OCI-LY1 (cell line): ENCODE measurements at regions not wholly inside any gene's neighbourhood (a gene's known extent, or its start where the extent isn't known, plus 50 kb on each side); places are given as distances from the start of the nearest gene placed in this dataset.

Experiments
- H2AFZ ChIP-seq: fragments of 200-600 bp; sonication (generic), shearing (Covaris generic); 2 replicates; pipeline ENCODE4 v1.6.0; 2014; ENCODE audit warnings: antibody characterized with exemption, mild to moderate bottlenecking, low read length
- H3F3A ChIP-seq: fragments of 200-600 bp; sonication (generic), shearing (Covaris generic); 2 replicates; pipeline ENCODE4 v1.6.0; 2014; ENCODE audit warnings: mild to moderate bottlenecking, antibody characterized with exemption, low read length, moderate library complexity; ENCODE audit not compliant: insufficient read depth
- H3K27ac ChIP-seq: fragments of 200-600 bp; sonication (generic); 2 replicates; pipeline ENCODE4 v1.5.1; 2014; ENCODE audit warnings: low read length, mixed run types, mild to moderate bottlenecking, low read depth; ENCODE audit not compliant: poor library complexity, severe bottlenecking
- H3K27me3 ChIP-seq: fragments of 200-600 bp; sonication (generic); 2 replicates; pipeline ENCODE4 v1.6.0; 2014; ENCODE audit warnings: antibody characterized with exemption, mild to moderate bottlenecking, low read length, moderate library complexity; ENCODE audit not compliant: insufficient read depth
- H3K36me3 ChIP-seq: fragments of 200-600 bp; sonication (generic); 2 replicates; pipeline ENCODE4 v1.6.1; 2014; ENCODE audit warnings: mild to moderate bottlenecking, antibody characterized with exemption, low read length, moderate library complexity, mixed read lengths; ENCODE audit not compliant: insufficient read depth
- H3K4me1 ChIP-seq: fragments of 200-600 bp; sonication (generic); 2 replicates; pipeline ENCODE4 v1.5.1; 2014; ENCODE audit warnings: mild to moderate bottlenecking, low read length, moderate library complexity; ENCODE audit not compliant: insufficient read depth, severe bottlenecking
- H3K4me2 ChIP-seq: fragments of 200-600 bp; sonication (generic), shearing (Covaris generic); 2 replicates; pipeline ENCODE4 v1.6.1; 2014; ENCODE audit warnings: low read length
- H3K4me3 ChIP-seq: fragments of 200-600 bp; sonication (generic); 2 replicates; pipeline ENCODE4 v1.5.1; 2014; ENCODE audit warnings: low read length, low read depth, mild to moderate bottlenecking, mixed read lengths; ENCODE audit not compliant: poor library complexity, severe bottlenecking
- H3K79me2 ChIP-seq: fragments of 200-600 bp; shearing (Covaris generic); 2 replicates; pipeline ENCODE4 v1.6.1; 2016; ENCODE audit warnings: mixed run types, low read length, mixed read lengths; ENCODE audit not compliant: insufficient read depth
- H3K9ac ChIP-seq: fragments of 200-600 bp; sonication (generic), shearing (Covaris generic); 2 replicates; pipeline ENCODE4 v1.6.1; 2014; ENCODE audit warnings: mild to moderate bottlenecking, low read length, mixed read lengths
- H3K9me2 ChIP-seq: fragments of 200-600 bp; sonication (generic), shearing (Covaris generic); 2 replicates; pipeline ENCODE4 v1.6.1; 2014; ENCODE audit warnings: low read depth, mild to moderate bottlenecking, low read length, mixed read lengths
- H3K9me3 ChIP-seq: fragments of 200-600 bp; shearing (Covaris generic); 2 replicates; pipeline ENCODE4 v1.6.1; 2014; ENCODE audit warnings: low read length, mixed read lengths
- H4K20me1 ChIP-seq: fragments of 200-600 bp; sonication (generic), shearing (Covaris generic); 2 replicates; pipeline ENCODE4 v1.6.0; 2016; ENCODE audit warnings: mild to moderate bottlenecking, low read length; ENCODE audit not compliant: insufficient read depth
- CTCF ChIP-seq: fragments of 200-600 bp; sonication (generic), shearing (Covaris generic); IDR thresholded peaks from 2 replicates; pipeline ENCODE4 v1.5.1; 2017; ENCODE audit warnings: mild to moderate bottlenecking, antibody characterized with exemption, low read length, moderate library complexity, mixed read lengths
- EZH2 ChIP-seq: fragments of 200-600 bp; sonication (generic), shearing (Covaris generic); IDR thresholded peaks from 2 replicates; pipeline ENCODE4 v1.8.0; 2017; ENCODE audit warnings: borderline replicate concordance, mixed run types, mild to moderate bottlenecking, antibody characterized with exemption, low read length, moderate library complexity, mixed read lengths

GRCh38 chr15:31469786-31470525 is 143.3 kb downstream of the KLF13 start:
- no peaks in the 10 kb centered on the region for H3K36me3 ChIP-seq
- no peak overlapping the region for H2AFZ ChIP-seq
- no peak overlapping the region for H3K4me2 ChIP-seq
- H4K20me1 ChIP-seq = no peaks in the 10 kb centered on the region
- H3K4me3 ChIP-seq = no peak overlapping the region
- no peak overlapping the region for H3K9ac ChIP-seq
- H3K9me2 ChIP-seq = no peaks in the 10 kb centered on the region
- H3K79me2 ChIP-seq = no peaks in the 10 kb centered on the region
- peaks cover 59% of the 10 kb centered on the region for H3K4me1 ChIP-seq
- H3K27me3 ChIP-seq = no peaks in the 10 kb centered on the region
- H3F3A ChIP-seq = no peaks in the 10 kb centered on the region
- TF ChIP-seq EZH2 (no peak), CTCF (no peak)
- H3K9me3 ChIP-seq = no peaks in the 10 kb centered on the region
- H3K27ac ChIP-seq = peak overlapping the region; percentile 11

DNA sequence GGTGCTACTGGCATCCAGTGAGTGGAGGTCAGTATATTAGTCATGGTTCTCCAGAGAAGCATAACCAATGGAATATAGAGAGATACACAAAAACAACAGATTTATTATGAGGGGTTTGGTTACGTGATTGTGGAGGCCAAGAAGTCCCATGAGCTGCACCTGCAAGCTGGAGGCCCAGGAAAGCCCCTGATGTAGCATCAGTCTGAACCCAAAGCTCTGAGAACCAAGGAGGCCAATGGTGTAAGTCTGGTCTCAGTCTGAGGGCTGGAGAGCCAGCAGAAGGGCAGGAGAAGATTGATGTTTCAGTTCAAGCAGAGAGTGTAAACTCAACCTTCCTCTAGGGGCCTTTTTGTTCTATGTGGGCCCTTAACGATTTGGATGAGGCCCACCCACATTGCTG is 144.1 kb downstream of the KLF13 start:
- TF ChIP-seq EZH2 (no peak), CTCF (no peak)
- Histone ChIP-seq H3K27ac (peak overlapping the region; percentile 40), H3K36me3 (no peaks in the 10 kb centered on the region), H3K27me3 (no peaks in the 10 kb centered on the region), H3K9me3 (no peaks in the 10 kb centered on the region), H2AFZ (no peak overlapping the region), H3K4me1 (peaks cover 60% of the 10 kb centered on the region), H3F3A (no peaks in the 10 kb centered on the region), H3K79me2 (no peaks in the 10 kb centered on the region), H3K4me2 (no peak overlapping the region), H3K4me3 (no peak overlapping the region), H4K20me1 (no peaks in the 10 kb centered on the region), H3K9ac (no peak overlapping the region), H3K9me2 (no peaks in the 10 kb centered on the region)

DNA sequence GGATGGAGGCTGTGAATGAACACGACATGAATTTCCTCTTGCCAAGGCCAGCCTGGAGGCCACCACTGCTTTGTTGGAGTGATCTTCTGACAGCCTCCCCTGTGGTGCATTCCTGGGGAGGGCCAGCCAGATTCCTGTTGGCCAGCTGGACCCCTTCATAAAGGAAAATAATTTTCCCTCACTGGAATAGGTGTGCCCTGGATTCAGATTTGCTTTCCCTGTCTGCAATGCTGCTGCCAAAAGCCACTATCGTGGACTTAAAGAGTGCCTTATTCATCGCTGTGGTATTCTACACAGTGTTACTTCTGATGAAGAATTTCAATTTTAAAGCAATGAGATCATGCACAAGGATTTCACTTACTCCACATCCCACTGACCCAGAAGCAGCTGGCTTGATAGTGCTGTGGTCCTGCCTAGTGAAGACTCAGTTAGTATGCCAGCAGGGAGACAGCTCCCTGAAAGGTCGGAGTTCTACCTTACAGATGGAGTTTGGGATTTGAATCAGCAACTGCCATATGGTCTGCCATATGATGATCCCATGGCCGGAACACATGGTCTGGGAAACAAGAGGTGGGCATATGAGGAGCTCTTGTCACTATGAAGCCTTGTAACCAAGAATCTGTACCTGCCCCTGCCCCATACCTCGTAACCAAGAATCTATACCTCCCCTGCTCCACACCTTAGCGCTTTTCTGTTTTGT is 145.2 kb downstream of the KLF13 start:
- H3K4me1 ChIP-seq = peaks cover 69% of the 10 kb centered on the region
- H3K9me3 ChIP-seq = no peaks in the 10 kb centered on the region
- no peak overlapping the region for H2AFZ ChIP-seq
- H3K9ac ChIP-seq = no peak overlapping the region
- no peaks in the 10 kb centered on the region for H3K79me2 ChIP-seq
- TF ChIP-seq EZH2 (no peak), CTCF (no peak)
- H3K4me2 ChIP-seq = no peak overlapping the region
- H3K36me3 ChIP-seq = no peaks in the 10 kb centered on the region
- H4K20me1 ChIP-seq = no peaks in the 10 kb centered on the region
- H3K4me3 ChIP-seq = no peak overlapping the region
- no peaks in the 10 kb centered on the region for H3F3A ChIP-seq
- no peaks in the 10 kb centered on the region for H3K27me3 ChIP-seq
- no peak overlapping the region for H3K27ac ChIP-seq
- H3K9me2 ChIP-seq = no peaks in the 10 kb centered on the region
